Fibroblast of villous mesenchyme (primary cell): ENCODE measurements at regions not wholly inside any gene's neighbourhood (a gene's known extent, or its start where the extent isn't known, plus 50 kb on each side); places are given as distances from the start of the nearest gene placed in this dataset.
"Not testable (repeated sequence)": the region's sequence is repeated elsewhere in the genome, so short reads cannot be mapped to it uniquely, and the experiment has no call there.

Experiments
- DNase-seq: peaks from one replicate; pipeline ENCODE4 v3.0.0-alpha.2; 2010; ENCODE audit warnings: low read depth
- H3K4me3 ChIP-seq: 2 replicates; pipeline ENCODE4 v1.5.1; 2011; ENCODE audit warnings: low read depth, mild to moderate bottlenecking, low read length
- TF ChIP-seq, protein P1 (sequence below): IDR thresholded peaks from 2 replicates; pipeline ENCODE4 v1.5.1; 2012; ENCODE audit warnings: low read depth, mild to moderate bottlenecking, low read length; ENCODE audit not compliant: insufficient read depth

DNA sequence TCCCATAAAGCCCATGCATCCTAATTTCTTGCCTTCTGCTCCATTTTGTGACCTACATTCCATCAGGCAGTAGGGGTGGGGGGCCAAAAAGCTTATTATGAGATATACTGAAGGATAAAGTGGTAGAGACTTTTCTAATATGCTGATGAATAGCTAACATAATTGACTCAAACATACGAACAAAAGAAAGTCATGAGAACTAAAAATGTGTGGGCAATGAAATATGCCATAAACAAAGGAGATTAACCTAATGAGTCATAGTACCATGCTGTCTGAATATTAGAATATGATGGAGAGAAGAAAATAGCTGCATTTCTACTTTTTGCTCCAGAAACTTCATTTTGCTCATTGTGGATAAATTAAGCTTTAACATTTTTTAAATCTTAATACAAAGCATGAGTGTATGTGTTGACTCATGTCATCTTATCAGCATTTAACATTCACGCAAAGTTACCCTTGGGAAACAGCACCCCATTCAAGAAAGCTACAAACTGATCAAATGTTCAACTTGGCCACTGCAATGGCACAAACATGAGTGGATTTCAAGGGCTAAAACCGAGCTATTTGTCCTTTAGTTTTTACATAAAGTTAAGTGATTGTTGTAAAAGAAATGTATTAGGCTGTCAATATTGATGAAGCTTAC, 64.0 kb upstream of the DIO2 start:
- DNase-seq, result no peak
- TF ChIP-seq, protein P1, sequence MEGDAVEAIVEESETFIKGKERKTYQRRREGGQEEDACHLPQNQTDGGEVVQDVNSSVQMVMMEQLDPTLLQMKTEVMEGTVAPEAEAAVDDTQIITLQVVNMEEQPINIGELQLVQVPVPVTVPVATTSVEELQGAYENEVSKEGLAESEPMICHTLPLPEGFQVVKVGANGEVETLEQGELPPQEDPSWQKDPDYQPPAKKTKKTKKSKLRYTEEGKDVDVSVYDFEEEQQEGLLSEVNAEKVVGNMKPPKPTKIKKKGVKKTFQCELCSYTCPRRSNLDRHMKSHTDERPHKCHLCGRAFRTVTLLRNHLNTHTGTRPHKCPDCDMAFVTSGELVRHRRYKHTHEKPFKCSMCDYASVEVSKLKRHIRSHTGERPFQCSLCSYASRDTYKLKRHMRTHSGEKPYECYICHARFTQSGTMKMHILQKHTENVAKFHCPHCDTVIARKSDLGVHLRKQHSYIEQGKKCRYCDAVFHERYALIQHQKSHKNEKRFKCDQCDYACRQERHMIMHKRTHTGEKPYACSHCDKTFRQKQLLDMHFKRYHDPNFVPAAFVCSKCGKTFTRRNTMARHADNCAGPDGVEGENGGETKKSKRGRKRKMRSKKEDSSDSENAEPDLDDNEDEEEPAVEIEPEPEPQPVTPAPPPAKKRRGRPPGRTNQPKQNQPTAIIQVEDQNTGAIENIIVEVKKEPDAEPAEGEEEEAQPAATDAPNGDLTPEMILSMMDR, result no peak
- no peak overlapping the region for H3K4me3 ChIP-seq

DNA sequence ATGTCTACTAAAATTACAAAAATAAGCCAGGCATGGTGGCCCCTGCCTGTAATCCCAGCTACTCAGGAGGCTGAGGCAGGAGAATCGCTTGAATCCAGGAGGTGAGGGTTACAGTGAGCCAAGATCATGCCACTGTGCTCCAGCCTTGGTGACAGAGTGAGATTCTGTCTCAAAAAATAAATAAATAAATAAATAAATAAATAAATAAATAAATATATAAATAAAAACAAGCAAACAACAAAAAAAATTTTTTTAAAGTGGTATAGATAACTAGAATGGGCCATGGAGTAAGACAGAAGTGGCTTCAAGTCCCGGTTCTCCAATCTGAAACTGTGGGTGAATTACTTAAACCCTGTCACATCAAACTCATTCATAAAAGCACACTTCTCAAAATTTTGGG, 63.0 kb upstream of the DIO2 start:
- H3K4me3 ChIP-seq, DNase-seq: not testable (repeated sequence)

DNA sequence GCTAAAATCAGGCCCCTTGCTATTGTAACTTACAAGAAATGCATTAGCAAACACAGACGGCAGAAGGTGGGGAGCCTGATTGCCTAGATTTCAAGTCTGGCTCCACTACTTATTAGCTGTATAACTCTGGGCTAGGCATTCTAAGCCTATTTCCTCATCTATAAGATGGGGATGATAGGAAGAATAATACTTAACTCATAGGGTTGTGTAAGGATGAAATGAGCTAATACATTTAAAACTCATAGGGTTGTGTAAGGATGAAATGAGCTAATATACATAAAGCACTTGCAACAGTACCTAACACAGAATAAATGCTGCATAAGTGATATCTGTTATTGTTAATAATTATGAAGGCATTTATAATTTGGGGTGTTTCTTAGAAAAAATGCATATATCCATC, 60.1 kb upstream of the DIO2 start:
- no peak for DNase-seq
- TF ChIP-seq, protein P1, result no peak
- no peak overlapping the region for H3K4me3 ChIP-seq

DNA sequence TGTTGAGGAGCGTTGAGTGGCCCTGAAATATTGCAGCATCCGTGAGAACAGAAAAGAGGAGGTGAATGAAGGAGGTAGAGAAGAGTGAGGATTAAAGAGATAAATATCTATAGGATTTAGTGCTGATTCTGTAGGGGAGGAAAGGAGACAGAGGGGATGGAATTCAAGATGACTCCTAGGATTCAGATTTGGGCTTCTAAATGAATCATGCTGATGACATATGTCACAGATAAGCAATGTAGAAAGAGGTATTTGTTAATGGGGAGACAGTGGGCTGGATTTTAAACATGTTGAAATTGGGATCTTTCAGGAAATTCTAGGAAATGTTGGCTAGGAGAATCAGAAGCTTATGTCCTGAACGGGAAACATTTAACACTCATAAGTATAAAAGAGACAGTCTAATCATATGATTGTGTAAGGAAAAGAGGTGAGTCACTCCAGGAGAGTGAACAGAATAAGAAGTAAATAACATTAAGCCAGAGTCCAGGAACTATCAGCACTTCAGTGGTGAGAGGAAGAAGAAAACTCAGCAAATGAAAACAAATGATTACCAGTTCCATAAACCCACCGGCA, 58.1 kb upstream of the DIO2 start:
- peak; percentile 70 for DNase-seq
- no peak overlapping the region for H3K4me3 ChIP-seq

DNA sequence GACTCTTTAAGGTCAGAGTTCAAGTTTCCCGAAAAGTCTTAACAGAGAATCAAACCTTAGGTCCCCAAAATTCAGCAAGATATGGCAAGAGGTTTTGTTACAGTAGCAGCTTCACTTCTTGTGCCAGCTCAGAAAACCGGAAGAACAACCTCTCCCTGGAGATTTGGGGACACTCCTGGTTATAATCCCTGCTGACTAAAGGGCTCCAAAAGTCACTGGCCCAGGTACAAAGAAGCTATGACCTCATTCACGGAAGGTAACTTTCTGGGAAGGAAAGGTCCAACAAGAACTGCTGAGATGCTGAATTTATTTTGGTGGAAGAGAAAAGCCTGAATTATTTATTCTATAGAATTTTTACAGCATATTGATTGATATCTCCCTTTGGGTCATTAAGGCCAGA, 55.6 kb upstream of the DIO2 start:
- TF ChIP-seq, protein P1, result no peak
- no peak for DNase-seq
- H3K4me3 ChIP-seq, result no peak overlapping the region

More for the DNA sequence above, 58.1 kb upstream of the DIO2 start:
- TF ChIP-seq, protein P1, result no peak

DNA sequence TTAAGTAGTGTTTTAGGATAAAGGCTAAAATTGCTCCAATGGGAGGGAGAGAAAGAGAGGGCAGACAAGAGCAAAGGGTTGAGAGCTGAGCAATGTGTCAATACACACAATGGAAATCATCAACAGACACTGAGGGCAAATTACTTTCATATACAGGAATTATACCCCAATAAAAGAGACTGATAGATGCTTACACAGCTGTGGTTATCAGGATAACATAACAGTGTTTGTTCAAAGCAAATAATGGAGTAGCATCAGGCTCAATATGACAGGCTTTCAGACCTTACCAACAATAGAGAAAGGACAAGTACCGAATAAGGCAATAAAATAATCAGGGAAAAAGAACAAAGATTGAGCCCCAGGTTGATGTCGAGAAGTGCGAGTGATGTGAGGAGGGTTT, 53.4 kb upstream of the DIO2 start:
- TF ChIP-seq, protein P1, result no peak
- DNase-seq, result no peak
- no peak overlapping the region for H3K4me3 ChIP-seq
